PC-9 (cell line): ENCODE measurements at regions not wholly inside any gene's neighbourhood (a gene's known extent, or its start where the extent isn't known, plus 50 kb on each side); places are given as distances from the start of the nearest gene placed in this dataset.

ENCODE experiments used
- BruUV-seq: library from RNA; stranded (reverse); fragments of 400-500 nt; replicated peaks from 2 replicates; lab custom pipeline; 2021; lab: Mats Ljungman, UMichigan
- CTCF ChIA-PET: fragments of 300-600 bp; sonication (Branson Sonifier 250); formaldehyde crosslinking; loops from one replicate; lab custom pipeline; 2022; ENCODE audit warnings: antibody characterized with exemption; lab: Charles Lee
- POLR2A ChIA-PET: fragments of 300-600 bp; sonication (Branson Sonifier 250); formaldehyde crosslinking; loops from one replicate; lab custom pipeline; 2022; ENCODE audit warnings: antibody characterized with exemption; ENCODE audit not compliant: unreplicated experiment; lab: Charles Lee
- DNase-seq, 2 experiments: peaks; one replicate each; pipeline versions ENCODE4 v3.0.0 to v3.0.0-alpha.2; 2015 to 2022; ENCODE audit warnings: mixed read lengths in 1 of 2
- H2AFZ ChIP-seq: fragments of 200-600 bp; sonication (generic); 2 replicates; pipeline ENCODE4 v1.8.1; 2017; ENCODE audit warnings: antibody characterized with exemption
- H3F3A ChIP-seq: fragments of 200-600 bp; sonication (generic); 2 replicates; pipeline ENCODE4 v1.8.1; 2017; ENCODE audit warnings: antibody characterized with exemption, mild to moderate bottlenecking, low read depth; ENCODE audit not compliant: insufficient read depth
- H3K27ac ChIP-seq: fragments of 200-600 bp; sonication (generic); 2 replicates; pipeline ENCODE4 v1.6.1; 2016; ENCODE audit warnings: mixed run types
- H3K27me3 ChIP-seq: fragments of 200-600 bp; sonication (generic); 2 replicates; pipeline ENCODE4 v1.6.1; 2016; ENCODE audit warnings: low read depth, mixed run types; ENCODE audit not compliant: insufficient read depth
- H3K36me3 ChIP-seq: fragments of 200-600 bp; sonication (generic); 2 replicates; pipeline ENCODE4 v1.6.1; 2016; ENCODE audit warnings: low read depth, mixed run types
- H3K4me1 ChIP-seq: fragments of 200-600 bp; sonication (generic); replicated peaks from 2 replicates; pipeline ENCODE4 v1.6.1; 2016; ENCODE audit warnings: mixed run types; ENCODE audit not compliant: insufficient read depth
- H3K4me2 ChIP-seq: fragments of 200-600 bp; sonication (generic); 2 replicates; pipeline ENCODE4 v1.6.1; 2017; ENCODE audit warnings: mixed run types
- H3K4me3 ChIP-seq: fragments of 200-600 bp; sonication (generic); 2 replicates; pipeline ENCODE4 v1.6.1; 2016; ENCODE audit warnings: mixed run types
- H3K79me2 ChIP-seq: fragments of 200-600 bp; sonication (generic); 2 replicates; pipeline ENCODE4 v1.6.1; 2017; ENCODE audit warnings: low read depth, mixed run types
- H3K9me2 ChIP-seq: fragments of 200-600 bp; sonication (generic); 2 replicates; pipeline ENCODE4 v1.8.1; 2017; ENCODE audit warnings: mild to moderate bottlenecking; ENCODE audit not compliant: insufficient read depth
- H3K9me3 ChIP-seq: fragments of 200-600 bp; sonication (generic); 2 replicates; pipeline ENCODE4 v1.8.1; 2016; ENCODE audit warnings: low read depth; ENCODE audit not compliant: insufficient read depth
- H4K20me1 ChIP-seq: fragments of 200-600 bp; sonication (generic); 2 replicates; pipeline ENCODE4 v1.8.1; 2017; ENCODE audit not compliant: insufficient read depth
- EZH2 ChIP-seq: fragments of 200-600 bp; sonication (generic); IDR thresholded peaks from 2 replicates; pipeline ENCODE4 v1.8.0; 2017; ENCODE audit warnings: antibody characterized with exemption, low read depth
- intact Hi-C: fragments of 100-400 bp; cut with micrococcal nuclease; formaldehyde crosslinking; loops from one replicate; pipeline ENCODE4 v1.10.0; 2022; ENCODE audit not compliant: unreplicated experiment
- TF ChIP-seq, protein P1 (sequence below): fragments of 200-600 bp; sonication (generic); conservative IDR thresholded peaks from 2 replicates; pipeline ENCODE4 v1.6.1; 2017; ENCODE audit warnings: mixed run types, antibody characterized with exemption, mild to moderate bottlenecking, moderate library complexity

- Histone ChIP-seq H3K4me2 (no peak overlapping the region), H2AFZ (no peak overlapping the region), H4K20me1 (no peaks in the 10 kb centered on the region), H3K4me3 (no peak overlapping the region), H3F3A (no peaks in the 10 kb centered on the region), H3K27ac (no peak overlapping the region), H3K36me3 (no peaks in the 10 kb centered on the region), H3K4me1 (no peaks in the 10 kb centered on the region), H3K79me2 (no peaks in the 10 kb centered on the region), H3K9me2 (no peaks in the 10 kb centered on the region; the same call in 1 of the 2 replicates), H3K9me3 (no peaks in the 10 kb centered on the region), H3K27me3 (no peaks in the 10 kb centered on the region)
- no peak for DNase-seq
- CTCF ChIA-PET: no interaction called here
- TF ChIP-seq, protein P1, sequence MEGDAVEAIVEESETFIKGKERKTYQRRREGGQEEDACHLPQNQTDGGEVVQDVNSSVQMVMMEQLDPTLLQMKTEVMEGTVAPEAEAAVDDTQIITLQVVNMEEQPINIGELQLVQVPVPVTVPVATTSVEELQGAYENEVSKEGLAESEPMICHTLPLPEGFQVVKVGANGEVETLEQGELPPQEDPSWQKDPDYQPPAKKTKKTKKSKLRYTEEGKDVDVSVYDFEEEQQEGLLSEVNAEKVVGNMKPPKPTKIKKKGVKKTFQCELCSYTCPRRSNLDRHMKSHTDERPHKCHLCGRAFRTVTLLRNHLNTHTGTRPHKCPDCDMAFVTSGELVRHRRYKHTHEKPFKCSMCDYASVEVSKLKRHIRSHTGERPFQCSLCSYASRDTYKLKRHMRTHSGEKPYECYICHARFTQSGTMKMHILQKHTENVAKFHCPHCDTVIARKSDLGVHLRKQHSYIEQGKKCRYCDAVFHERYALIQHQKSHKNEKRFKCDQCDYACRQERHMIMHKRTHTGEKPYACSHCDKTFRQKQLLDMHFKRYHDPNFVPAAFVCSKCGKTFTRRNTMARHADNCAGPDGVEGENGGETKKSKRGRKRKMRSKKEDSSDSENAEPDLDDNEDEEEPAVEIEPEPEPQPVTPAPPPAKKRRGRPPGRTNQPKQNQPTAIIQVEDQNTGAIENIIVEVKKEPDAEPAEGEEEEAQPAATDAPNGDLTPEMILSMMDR: no peak
- POLR2A ChIA-PET: no interaction called here
- BruUV-seq: no TSS peak
- intact Hi-C loops: no loop called here
Measured at GRCh38 chr3:8286086-8286485, 215.5 kb upstream of the LMCD1 start.

DNA sequence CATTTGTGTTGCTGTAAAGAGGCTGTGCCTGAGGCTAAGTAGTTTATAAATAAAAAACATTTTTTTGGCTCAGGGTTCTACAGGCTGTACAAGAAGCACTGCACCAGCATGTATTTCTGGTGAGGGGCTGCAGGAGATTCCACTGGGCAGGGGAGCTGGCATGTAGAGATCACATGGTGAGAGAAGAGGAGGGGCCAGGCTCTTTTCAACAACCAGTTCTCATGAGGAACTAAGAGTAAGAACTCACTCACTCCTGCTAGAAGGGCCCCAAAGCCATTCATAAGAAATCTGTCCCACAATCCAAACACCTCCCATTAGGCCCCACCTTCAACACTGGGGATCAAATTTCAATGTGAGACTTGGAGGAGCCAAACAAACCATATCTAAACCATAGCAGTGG lies 214.9 kb upstream of the LMCD1 start:
- intact Hi-C loops: no loop called here
- TF ChIP-seq, protein P1: no peak
- TF ChIP-seq EZH2: no peak
- Histone ChIP-seq H3K27ac (no peak overlapping the region), H3K79me2 (no peaks in the 10 kb centered on the region), H3K4me1 (no peaks in the 10 kb centered on the region), H3K36me3 (no peaks in the 10 kb centered on the region), H3K9me2 (no peaks in the 10 kb centered on the region; the same call in 1 of the 2 replicates), H3K4me3 (no peak overlapping the region), H2AFZ (no peak overlapping the region), H3K4me2 (no peak overlapping the region), H4K20me1 (no peaks in the 10 kb centered on the region), H3F3A (no peaks in the 10 kb centered on the region), H3K27me3 (no peaks in the 10 kb centered on the region), H3K9me3 (no peaks in the 10 kb centered on the region)
- POLR2A ChIA-PET: no interaction called here
- no TSS peak for BruUV-seq
- CTCF ChIA-PET: no interaction called here
- DNase-seq: no peak

GRCh38 chr3:8290611-8291010 lies 211.0 kb upstream of the LMCD1 start:
- H3K4me2 ChIP-seq: no peak overlapping the region
- TF ChIP-seq, protein P1: no peak
- no peak for TF ChIP-seq EZH2
- H3K9me3 ChIP-seq: no peaks in the 10 kb centered on the region
- no peaks in the 10 kb centered on the region; the same call in 1 of the 2 replicates for H3K9me2 ChIP-seq
- DNase-seq: no peak
- H3K4me1 ChIP-seq: no peaks in the 10 kb centered on the region
- H3F3A ChIP-seq: no peaks in the 10 kb centered on the region
- H3K36me3 ChIP-seq: no peaks in the 10 kb centered on the region
- no TSS peak for BruUV-seq
- H3K4me3 ChIP-seq: no peak overlapping the region
- POLR2A ChIA-PET: no interaction called here
- 0 out of 2 replicates have a peak, but pooled peaks cover 5% of the 10 kb centered on the region for H3K27me3 ChIP-seq
- CTCF ChIA-PET: no interaction called here
- no peak overlapping the region for H2AFZ ChIP-seq
- H3K79me2 ChIP-seq: no peaks in the 10 kb centered on the region
- H4K20me1 ChIP-seq: no peaks in the 10 kb centered on the region
- intact Hi-C loops: no loop called here
- no peak overlapping the region for H3K27ac ChIP-seq
